ENCODE measurements at regions not wholly inside any gene's neighbourhood (a gene's known extent, or its start where the extent isn't known, plus 50 kb on each side); places are given as distances from the start of the nearest gene placed in this dataset.

GRCh38 chr14:61191733-61192132 lies 89.4 kb downstream of the TMEM30B start:
- DNase-seq: no peak

- no peak for DNase-seq
These were observed 90.8 kb downstream of the TMEM30B start for GRCh38 chr14:61190341-61190740.

GRCh38 chr14:61188978-61189808 lies 91.9 kb downstream of the TMEM30B start:
- DNase-seq: no peak

- no peak for DNase-seq
These were observed 92.9 kb downstream of the TMEM30B start for GRCh38 chr14:61188196-61188595.

GRCh38 chr14:61187196-61187905 lies 93.8 kb downstream of the TMEM30B start:
- DNase-seq: no peak

GRCh38 chr14:61186341-61187195 lies 94.6 kb downstream of the TMEM30B start:
- DNase-seq: no peak

- DNase-seq: no peak
These were observed 95.6 kb downstream of the TMEM30B start for GRCh38 chr14:61185534-61185933.

- DNase-seq: no peak
These were observed 97.0 kb downstream of the TMEM30B start for GRCh38 chr14:61184112-61184511.

GRCh38 chr14:61183196-61183885 lies 97.8 kb downstream of the TMEM30B start:
- DNase-seq: peak; percentile 92

- DNase-seq: no peak
These were observed 101.2 kb downstream of the TMEM30B start for GRCh38 chr14:61179796-61180398.

- no peak for DNase-seq
These were observed 102.0 kb downstream of the TMEM30B start for GRCh38 chr14:61179061-61179690.

- DNase-seq: no peak
These were observed 102.7 kb downstream of the TMEM30B start for GRCh38 chr14:61178226-61179060.

- no peak for DNase-seq
These were observed 103.6 kb downstream of the TMEM30B start for GRCh38 chr14:61177279-61178225.

GRCh38 chr14:61176686-61177085 lies 104.5 kb downstream of the TMEM30B start:
- no peak for DNase-seq

- no peak for DNase-seq
These were observed 106.2 kb downstream of the TMEM30B start for GRCh38 chr14:61174987-61175386.

GRCh38 chr14:61174441-61174891 lies 106.7 kb downstream of the TMEM30B start:
- no peak for DNase-seq

GRCh38 chr14:61171727-61172126 lies 109.4 kb downstream of the TMEM30B start:
- DNase-seq: no peak

GRCh38 chr14:61168141-61168540 lies 113.0 kb downstream of the TMEM30B start:
- no peak for DNase-seq

- no peak for DNase-seq
These were observed 113.5 kb downstream of the TMEM30B start for GRCh38 chr14:61167642-61168041.

GRCh38 chr14:61160798-61161197 lies 120.3 kb downstream of the TMEM30B start:
- DNase-seq: no peak
